ENCODE measurements at regions not wholly inside any gene's neighbourhood (a gene's known extent, or its start where the extent isn't known, plus 50 kb on each side); places are given as distances from the start of the nearest gene placed in this dataset.
"Not testable (repeated sequence)": the region's sequence is repeated elsewhere in the genome, so short reads cannot be mapped to it uniquely, and the experiment has no call there.

DNA sequence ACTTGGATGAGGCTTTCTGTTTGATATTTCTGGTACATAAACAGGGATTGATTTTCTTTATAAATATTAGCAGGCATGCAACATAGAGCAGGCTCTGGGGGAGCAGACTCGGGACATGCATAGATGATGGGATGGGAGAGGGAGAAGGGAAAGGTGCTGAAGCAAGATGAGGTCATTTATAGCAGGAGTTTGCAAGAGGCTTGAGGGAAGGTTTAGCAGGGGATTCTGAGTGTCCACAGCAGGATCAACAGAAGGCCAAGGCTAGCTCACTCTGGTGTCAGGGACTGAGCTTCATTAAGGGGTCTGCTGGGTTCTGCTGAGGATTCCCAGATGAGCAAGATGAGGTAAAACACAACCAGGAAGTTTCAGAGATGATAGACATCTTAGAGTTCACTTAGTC is 309.1 kb upstream of the CELF4 start:
- DNase-seq, result no peak

DNA sequence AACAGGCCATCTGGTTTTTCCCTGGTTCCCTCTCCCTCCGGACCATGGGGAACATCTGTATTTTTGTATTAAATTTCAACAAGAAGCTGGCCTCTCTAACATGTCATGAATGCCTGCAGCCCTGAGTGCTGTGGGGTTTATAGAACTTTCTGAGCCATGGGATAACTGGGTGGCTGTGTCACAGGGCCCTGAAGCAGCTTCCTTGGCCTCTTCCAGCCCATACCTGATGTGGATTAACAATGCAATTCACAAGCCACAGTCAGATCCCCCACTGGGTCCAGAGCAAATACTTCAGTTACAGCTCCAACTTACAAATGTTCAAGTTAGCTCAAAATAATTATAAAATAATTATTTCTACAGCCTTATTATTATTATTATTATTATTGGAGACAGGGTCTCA is 307.8 kb upstream of the CELF4 start:
- no peak for DNase-seq

- DNase-seq, result peak; percentile 15
Observed at GRCh38 chr18:37872562-37872961, 307.0 kb upstream of the CELF4 start.

DNA sequence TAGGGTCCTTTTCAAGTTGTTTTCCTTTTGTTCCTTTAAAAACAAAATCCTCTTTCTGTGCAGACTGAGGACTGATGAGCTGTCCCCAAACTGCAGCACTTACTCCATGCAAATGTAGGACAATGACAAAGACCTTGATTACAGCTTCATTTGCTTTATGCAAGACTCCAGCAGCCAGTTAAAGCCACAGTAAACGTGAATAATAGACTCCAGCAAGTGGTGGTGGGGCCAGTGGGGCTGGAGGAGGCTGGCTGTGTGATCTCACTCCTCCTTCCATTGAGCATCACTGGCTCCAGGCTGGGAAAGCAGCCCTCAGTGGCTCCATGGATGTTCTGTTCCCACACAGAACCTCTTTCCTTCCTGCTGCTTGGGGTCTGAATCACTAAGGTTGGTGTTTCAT is 306.0 kb upstream of the CELF4 start:
- no peak for DNase-seq

GRCh38 chr18:37869051-37869450 is 303.5 kb upstream of the CELF4 start:
- DNase-seq, result no peak

- DNase-seq, result no peak
Observed at GRCh38 chr18:37864122-37864521, 298.5 kb upstream of the CELF4 start.

DNA sequence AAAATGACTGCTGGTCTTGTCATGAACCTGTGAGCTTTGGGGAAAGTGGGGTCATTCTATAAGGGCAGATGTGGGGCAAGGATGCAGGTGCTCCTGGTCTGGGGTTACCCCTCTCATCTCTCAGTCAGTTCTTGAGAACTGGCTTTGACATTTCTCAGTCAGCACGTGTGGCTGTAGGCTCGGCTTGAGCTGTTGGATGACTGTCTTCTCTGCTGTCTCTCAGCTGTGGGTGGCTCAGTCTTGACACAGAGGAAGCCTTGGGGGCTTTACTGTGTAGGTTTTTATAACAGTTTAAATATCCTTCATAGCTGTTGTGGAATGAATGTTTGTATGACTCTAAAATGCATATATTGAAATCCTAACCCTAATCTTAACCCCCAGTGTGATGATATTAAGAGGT is 296.4 kb upstream of the CELF4 start:
- DNase-seq, result no peak

- no peak for DNase-seq
Observed at GRCh38 chr18:37854396-37854795, 288.8 kb upstream of the CELF4 start.

DNA sequence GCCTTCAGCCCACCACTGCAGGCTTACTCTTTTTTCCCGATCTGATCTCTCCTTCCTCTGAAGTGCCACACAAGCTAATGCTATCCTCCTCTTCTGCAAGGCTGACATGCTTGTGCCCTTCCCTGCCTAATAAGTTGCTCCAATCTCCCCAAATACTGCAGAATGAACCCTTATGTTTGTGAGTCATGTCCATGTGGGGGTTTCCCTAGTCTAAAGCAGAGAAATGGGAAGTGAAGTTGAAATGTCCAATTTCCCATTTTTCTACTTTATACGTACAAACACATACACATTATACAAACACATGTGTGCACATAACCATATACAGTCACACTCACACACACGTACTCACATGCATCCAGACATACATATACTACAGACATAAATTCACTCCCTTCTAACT is 288.1 kb upstream of the CELF4 start:
- DNase-seq, result no peak

- no peak for DNase-seq
Observed at GRCh38 chr18:37852464-37852863, 286.9 kb upstream of the CELF4 start.

DNA sequence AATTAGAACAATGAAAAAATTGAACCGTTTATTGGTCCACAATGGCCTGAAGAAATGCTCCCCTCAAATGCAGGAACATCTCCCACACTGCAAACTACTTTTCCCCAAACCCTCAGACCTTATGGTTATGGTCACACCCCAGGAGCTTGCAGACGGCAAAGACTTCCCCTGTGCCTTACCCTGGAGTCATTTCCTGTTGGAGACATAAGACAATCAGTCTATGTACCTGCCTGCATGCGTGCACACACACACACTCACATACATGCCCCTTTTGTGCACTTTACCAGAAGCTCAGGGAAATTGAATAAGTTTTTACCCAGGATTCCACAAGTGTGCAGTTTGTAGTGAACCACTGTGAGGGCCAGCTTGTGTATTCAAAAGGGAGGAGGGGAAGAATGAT is 281.9 kb upstream of the CELF4 start:
- DNase-seq, result no peak

DNA sequence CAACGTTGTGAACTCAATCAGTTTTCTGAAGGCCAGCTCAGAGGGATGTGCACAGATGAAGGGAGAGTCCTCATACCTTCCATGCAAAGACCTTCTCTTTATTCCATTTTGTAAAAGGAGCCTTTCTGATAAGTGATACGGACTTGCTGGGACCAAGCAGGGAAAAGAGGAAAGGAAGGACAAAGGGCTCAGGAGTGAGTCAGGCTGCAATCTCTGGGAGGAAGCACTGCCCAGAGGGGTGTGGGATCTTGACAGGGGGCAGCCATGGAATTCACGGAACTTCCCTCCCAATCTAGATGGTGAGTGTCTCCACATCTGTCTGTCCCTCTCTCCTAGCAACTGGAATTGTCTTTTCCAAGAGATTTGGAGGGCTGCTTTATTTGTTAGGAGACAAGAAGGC is 281.4 kb upstream of the CELF4 start:
- DNase-seq, result no peak

- DNase-seq, result no peak
Observed at GRCh38 chr18:37845498-37845897, 279.9 kb upstream of the CELF4 start.

DNA sequence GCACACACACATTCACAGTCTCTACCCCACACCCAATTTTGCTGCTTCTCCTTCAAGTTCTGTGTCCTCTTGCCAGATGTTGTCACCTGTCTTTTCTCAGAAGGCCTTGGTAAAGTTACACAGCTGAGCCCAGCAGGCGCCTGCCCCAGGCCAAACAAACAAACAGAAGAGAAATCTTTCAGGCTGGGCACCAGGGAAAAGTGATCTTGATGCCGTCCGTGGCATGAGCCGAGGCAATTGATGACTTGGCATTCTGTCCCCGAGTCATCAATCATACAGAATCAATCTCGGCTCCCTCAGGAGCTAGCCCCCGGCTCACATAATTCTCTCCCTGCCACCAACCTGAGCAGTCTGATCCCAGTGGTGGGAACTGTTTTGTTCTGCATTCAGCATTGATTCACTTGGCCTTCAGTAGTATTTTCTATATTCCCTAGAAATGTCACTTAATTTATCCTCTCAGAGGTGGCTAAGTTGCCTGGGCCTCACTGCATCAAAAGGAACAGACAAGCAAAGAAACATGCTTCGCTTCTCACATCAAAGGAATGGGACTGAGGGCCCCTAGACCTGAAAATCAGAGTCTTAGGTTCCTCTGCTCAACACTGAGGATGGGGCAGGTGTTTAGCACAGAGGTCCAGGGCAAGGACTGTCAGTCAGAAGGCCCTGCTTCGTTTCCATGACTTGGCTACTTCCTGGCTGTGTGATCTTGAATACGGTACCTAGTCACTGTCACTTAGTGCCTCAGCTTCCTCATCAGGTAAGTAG is 278.8 kb upstream of the CELF4 start:
- DNase-seq, result no peak

DNA sequence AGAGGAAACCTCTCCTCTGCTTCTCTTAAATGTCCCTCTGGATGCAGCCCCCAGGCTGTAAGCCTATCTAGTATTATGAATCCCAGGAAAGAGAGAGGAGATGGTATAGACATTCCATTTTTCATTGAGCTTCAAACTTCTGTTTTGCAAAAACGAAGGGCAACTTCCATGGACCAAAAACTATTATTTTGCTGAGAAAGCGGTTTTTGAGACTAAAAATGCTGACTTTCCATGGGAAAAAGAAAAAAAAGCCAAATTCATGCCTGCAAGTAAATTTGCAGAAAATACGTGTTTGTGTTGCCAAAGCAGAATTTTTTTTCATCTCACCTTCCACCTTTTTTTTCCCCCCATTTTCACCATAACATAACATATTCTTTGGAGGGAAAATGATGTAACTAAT is 272.5 kb upstream of the CELF4 start:
- no peak for DNase-seq

DNA sequence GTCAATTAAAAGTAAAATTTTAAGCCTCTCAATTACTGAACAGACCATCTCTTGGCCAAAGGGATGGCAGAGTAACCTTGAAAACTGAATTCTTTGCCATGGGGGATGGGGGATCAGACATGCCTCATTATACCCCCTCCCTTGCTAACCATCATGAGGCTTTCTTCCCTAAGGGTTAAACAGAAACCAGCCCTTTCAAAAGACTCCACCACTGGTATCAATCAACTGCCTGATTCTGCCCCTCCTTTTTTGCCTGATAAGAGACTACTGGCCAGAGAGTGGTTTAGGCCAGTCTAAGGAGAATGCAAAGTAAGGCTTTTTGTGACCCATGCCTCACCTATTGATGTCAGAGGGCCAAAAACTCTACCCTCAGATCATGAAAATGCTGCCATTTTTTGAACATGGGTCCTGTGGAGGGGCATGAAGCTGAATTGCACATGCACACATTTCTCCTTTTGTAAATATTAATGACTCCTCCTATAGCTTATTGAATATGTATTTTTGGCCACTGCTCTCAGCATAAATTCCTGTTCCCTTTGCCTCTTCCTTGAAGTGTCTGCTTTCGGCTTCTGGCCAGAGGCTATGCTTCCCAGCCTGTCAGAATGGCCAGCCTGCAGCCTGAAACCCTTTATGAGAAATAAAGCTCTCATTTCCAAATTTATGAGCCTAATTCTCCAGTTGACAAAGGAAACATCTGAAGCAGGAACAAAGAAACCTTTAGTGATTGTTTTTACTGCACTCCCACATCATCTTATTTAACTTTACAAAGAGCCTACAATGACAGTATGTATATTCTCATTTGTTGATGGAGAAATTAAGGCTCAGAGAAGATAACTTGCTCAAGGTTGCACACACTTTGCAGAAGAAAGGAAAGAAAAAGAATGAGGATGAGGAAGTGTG is 270.7 kb upstream of the CELF4 start:
- no peak for DNase-seq

GRCh38 chr18:37832010-37832695 is 266.6 kb upstream of the CELF4 start:
- not testable (repeated sequence) for DNase-seq

DNA sequence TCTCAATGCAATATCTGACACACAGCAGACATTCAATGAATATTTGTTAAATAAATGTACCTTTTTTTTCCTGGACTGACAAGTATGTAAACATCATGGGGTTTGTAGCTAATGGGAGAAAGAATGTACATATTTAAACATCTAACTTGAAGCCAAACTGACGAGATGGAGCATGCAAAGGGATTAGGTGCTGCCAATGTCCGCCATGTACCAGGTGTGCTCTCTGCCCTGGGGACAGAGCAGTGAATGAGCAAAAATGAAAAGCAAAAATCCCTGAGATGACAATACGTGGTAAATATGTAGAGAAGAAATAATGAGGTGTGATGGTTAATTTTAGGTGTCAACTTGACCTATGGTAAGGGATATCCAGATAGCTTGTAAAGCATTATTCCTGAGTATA is 247.4 kb upstream of the CELF4 start:
- no peak for DNase-seq

DNA sequence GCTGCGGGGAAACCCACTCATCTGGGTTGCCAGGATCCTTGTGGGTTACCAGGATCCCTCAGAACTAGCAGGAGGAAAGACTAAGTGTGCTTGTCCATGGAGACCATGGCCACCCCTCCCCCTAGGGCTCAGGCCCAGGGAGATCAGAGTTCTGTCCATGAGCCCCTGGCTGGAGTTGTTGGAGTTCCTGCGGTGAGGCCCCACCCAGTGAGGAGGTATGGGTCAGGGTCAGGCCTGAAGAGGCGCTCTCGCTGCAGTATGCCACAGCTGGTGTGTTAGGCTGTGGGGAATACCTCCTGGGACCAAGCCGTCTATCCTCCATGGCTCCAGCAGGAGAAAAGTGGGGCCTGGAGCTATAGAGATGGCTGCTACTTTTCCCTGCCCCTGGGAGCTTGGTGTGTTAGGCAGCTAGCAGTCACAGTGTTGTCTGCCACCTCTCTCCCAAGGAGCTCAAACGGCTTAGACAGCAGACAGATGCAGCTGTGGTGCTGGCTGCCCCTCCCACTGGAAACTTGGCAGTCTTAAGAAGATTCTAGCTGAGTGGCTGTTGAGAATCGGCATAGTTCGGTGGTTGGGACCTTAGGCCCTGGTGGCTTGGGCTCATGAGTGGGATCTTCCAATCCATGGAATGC is 240.3 kb upstream of the CELF4 start:
- no peak for DNase-seq

DNA sequence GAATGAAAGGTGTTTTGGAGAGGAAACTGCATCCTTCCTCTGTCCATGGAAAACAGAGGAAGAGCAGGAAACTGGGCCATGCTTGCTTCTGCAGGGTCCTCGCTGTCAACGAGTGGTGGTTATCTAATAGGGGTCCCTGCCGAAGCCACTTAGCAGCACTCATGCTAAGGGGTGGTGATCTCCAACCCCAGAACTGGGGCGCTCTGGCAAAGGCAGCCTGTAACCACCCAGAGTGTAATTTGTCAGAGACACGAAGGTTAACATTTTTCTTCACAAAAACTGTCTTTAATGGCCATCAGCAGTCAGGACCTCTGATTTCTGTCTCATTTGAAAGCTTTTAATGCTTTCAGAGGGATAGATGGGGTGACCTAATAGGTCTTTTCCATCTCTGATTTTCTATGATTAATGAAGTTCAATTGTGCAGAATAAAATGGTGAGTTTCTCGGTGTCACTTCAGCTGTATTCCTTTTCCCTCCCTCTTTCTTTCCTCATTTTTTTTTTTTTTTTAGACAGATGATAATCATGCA is 231.3 kb upstream of the CELF4 start:
- no peak for DNase-seq

- DNase-seq, result peak; percentile 23
Observed at GRCh38 chr18:37787452-37787851, 221.9 kb upstream of the CELF4 start.

GRCh38 chr18:37783771-37784170 is 218.2 kb upstream of the CELF4 start:
- no peak for DNase-seq

DNA sequence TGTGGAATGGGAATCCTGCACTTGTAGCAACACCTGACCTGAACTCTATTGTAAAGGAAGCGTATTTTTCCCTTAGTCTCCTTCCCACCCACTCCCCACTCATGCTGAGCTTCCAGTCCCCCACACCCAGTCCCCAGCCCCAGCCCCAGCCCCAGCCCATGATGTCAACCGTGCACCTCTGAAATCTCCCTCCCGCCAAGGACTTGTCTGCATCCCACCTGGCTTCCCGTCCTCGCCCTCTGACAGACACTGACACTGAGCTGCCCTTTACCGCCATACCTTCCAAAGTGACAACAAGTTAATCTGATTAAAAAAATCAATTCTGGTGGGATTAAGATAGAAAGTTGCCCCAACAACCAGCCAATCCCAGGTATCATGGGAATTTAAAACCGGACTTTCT is 213.6 kb upstream of the CELF4 start:
- DNase-seq, result no peak
